ENCODE measurements at regions not wholly inside any gene's neighbourhood (a gene's known extent, or its start where the extent isn't known, plus 50 kb on each side); places are given as distances from the start of the nearest gene placed in this dataset.

- H3K4me1 ChIP-seq (ENCODE audit: control insufficient read depth in 2 of 2, insufficient read depth in 2 of 2, low read length in 1 of 2): no peaks in the 10 kb centered on the region
- peaks cover 0 to 2% of the 10 kb centered on the region in 2 donors for H3K9me3 ChIP-seq (ENCODE audit: control insufficient read depth in 2 of 2, insufficient read depth in 1 of 2, low read depth in 1 of 2, low read length in 1 of 2)
- 47 to 51% methylated on average over 6 of the region's 6 CpGs for WGBS, 2 donors
- H3K4me3 ChIP-seq (ENCODE audit: low read depth in 1 of 2, low read length in 2 of 2): no peak overlapping the region
- no peak overlapping the region for H3K27ac ChIP-seq (ENCODE audit: low read depth in 2 of 2, low read length in 1 of 2)
- H3K27me3 ChIP-seq (ENCODE audit: control insufficient read depth in 1 of 2, insufficient read depth in 2 of 2, low read length in 2 of 2): no peaks in the 10 kb centered on the region
- no peaks in the 10 kb centered on the region for H3K36me3 ChIP-seq (ENCODE audit: control insufficient read depth in 2 of 2, insufficient read depth in 2 of 2, low read length in 1 of 2)
Measured at GRCh38 chr14:28294834-28295440, 471.6 kb upstream of the FOXG1 start.

GRCh38 chr14:28297559-28297958, 469.0 kb upstream of the FOXG1 start:
- Histone ChIP-seq H3K27ac (ENCODE audit: low read depth in 2 of 2, low read length in 1 of 2) (no peak overlapping the region), H3K4me1 (ENCODE audit: control insufficient read depth in 2 of 2, insufficient read depth in 2 of 2, low read length in 1 of 2) (no peaks in the 10 kb centered on the region), H3K9me3 (ENCODE audit: control insufficient read depth in 2 of 2, insufficient read depth in 1 of 2, low read depth in 1 of 2, low read length in 1 of 2) (peaks cover 2 to 3% of the 10 kb centered on the region in 2 donors), H3K36me3 (ENCODE audit: control insufficient read depth in 2 of 2, insufficient read depth in 2 of 2, low read length in 1 of 2) (no peaks in the 10 kb centered on the region), H3K4me3 (ENCODE audit: low read depth in 1 of 2, low read length in 2 of 2) (no peak overlapping the region), H3K27me3 (ENCODE audit: control insufficient read depth in 1 of 2, insufficient read depth in 2 of 2, low read length in 2 of 2) (no peaks in the 10 kb centered on the region)
- WGBS, 2 donors: 78 to 83% methylated on average over 1 of the region's 1 CpG

DNA sequence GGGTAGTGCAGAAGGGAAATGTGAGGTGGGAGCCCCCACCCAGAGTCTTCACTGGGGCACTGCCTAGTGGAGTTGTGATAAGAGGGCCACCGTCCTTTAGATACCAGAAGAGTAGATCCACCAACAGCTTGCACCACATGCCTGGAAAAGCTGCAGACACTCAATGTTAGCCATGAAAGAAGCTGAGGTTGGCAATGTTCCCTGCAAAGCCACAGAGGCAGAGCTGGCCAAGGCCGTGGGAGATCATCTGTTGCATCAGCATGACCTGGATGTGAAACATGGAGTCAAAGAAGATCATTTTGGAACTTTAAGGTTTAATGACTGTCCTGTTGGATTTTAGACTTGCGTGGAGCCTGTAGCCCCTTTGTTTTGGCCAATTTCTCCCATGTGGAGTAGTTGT, 468.4 kb upstream of the FOXG1 start:
- Histone ChIP-seq H3K9me3 (ENCODE audit: control insufficient read depth in 2 of 2, insufficient read depth in 1 of 2, low read depth in 1 of 2, low read length in 1 of 2) (peaks cover 2 to 3% of the 10 kb centered on the region in 2 donors), H3K4me1 (ENCODE audit: control insufficient read depth in 2 of 2, insufficient read depth in 2 of 2, low read length in 1 of 2) (no peaks in the 10 kb centered on the region), H3K27ac (ENCODE audit: low read depth in 2 of 2, low read length in 1 of 2) (no peak overlapping the region), H3K4me3 (ENCODE audit: low read depth in 1 of 2, low read length in 2 of 2) (no peak overlapping the region), H3K27me3 (ENCODE audit: control insufficient read depth in 1 of 2, insufficient read depth in 2 of 2, low read length in 2 of 2) (no peaks in the 10 kb centered on the region), H3K36me3 (ENCODE audit: control insufficient read depth in 2 of 2, insufficient read depth in 2 of 2, low read length in 1 of 2) (no peaks in the 10 kb centered on the region)
- WGBS, 2 donors: 75 to 79% methylated on average over 3 of the region's 3 CpGs

GRCh38 chr14:28299227-28299626, 467.4 kb upstream of the FOXG1 start:
- Histone ChIP-seq H3K27ac (ENCODE audit: low read depth in 2 of 2, low read length in 1 of 2) (no peak overlapping the region), H3K36me3 (ENCODE audit: control insufficient read depth in 2 of 2, insufficient read depth in 2 of 2, low read length in 1 of 2) (no peaks in the 10 kb centered on the region), H3K27me3 (ENCODE audit: control insufficient read depth in 1 of 2, insufficient read depth in 2 of 2, low read length in 2 of 2) (no peaks in the 10 kb centered on the region), H3K4me3 (ENCODE audit: low read depth in 1 of 2, low read length in 2 of 2) (no peak overlapping the region), H3K4me1 (ENCODE audit: control insufficient read depth in 2 of 2, insufficient read depth in 2 of 2, low read length in 1 of 2) (no peaks in the 10 kb centered on the region), H3K9me3 (ENCODE audit: control insufficient read depth in 2 of 2, insufficient read depth in 1 of 2, low read depth in 1 of 2, low read length in 1 of 2) (peaks cover 2 to 3% of the 10 kb centered on the region in 2 donors)
- WGBS, 2 donors: 89 to 92% methylated on average over 6 of the region's 6 CpGs

- H3K27me3 ChIP-seq (ENCODE audit: control insufficient read depth in 1 of 2, insufficient read depth in 2 of 2, low read length in 2 of 2): no peaks in the 10 kb centered on the region
- H3K9me3 ChIP-seq (ENCODE audit: control insufficient read depth in 2 of 2, insufficient read depth in 1 of 2, low read depth in 1 of 2, low read length in 1 of 2): peaks cover 2 to 3% of the 10 kb centered on the region in 2 donors
- H3K4me3 ChIP-seq (ENCODE audit: low read depth in 1 of 2, low read length in 2 of 2): no peak overlapping the region
- H3K27ac ChIP-seq (ENCODE audit: low read depth in 2 of 2, low read length in 1 of 2): no peak overlapping the region
- H3K36me3 ChIP-seq (ENCODE audit: control insufficient read depth in 2 of 2, insufficient read depth in 2 of 2, low read length in 1 of 2): no peaks in the 10 kb centered on the region
- no peaks in the 10 kb centered on the region for H3K4me1 ChIP-seq (ENCODE audit: control insufficient read depth in 2 of 2, insufficient read depth in 2 of 2, low read length in 1 of 2)
Measured at GRCh38 chr14:28300356-28300755, 466.2 kb upstream of the FOXG1 start.

DNA sequence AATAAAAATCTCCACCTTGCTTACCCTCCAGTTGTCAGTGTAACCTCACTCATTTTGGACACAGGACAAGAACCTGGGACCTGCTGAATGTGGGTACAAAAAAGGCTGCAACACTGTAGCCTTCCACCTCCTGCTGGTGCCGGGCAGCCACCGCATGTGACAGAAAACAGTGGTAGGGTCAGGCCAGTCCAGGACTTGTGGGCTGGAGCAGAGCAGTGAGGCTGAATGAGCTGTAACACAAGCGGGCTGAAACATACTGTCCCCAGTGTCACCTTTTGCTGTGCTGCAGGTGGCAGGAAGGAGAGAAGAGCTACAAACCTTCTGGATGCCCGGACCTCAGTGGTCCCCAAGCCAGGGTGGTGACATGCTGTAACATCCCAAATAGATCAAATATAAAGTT, 465.4 kb upstream of the FOXG1 start:
- H3K36me3 ChIP-seq (ENCODE audit: control insufficient read depth in 2 of 2, insufficient read depth in 2 of 2, low read length in 1 of 2): no peaks in the 10 kb centered on the region
- no peak overlapping the region for H3K27ac ChIP-seq (ENCODE audit: low read depth in 2 of 2, low read length in 1 of 2)
- no peaks in the 10 kb centered on the region for H3K4me1 ChIP-seq (ENCODE audit: control insufficient read depth in 2 of 2, insufficient read depth in 2 of 2, low read length in 1 of 2)
- WGBS, 2 donors: 94 to 97% methylated on average over 4 of the region's 4 CpGs
- peaks cover 2 to 3% of the 10 kb centered on the region in 2 donors for H3K9me3 ChIP-seq (ENCODE audit: control insufficient read depth in 2 of 2, insufficient read depth in 1 of 2, low read depth in 1 of 2, low read length in 1 of 2)
- H3K27me3 ChIP-seq (ENCODE audit: control insufficient read depth in 1 of 2, insufficient read depth in 2 of 2, low read length in 2 of 2): no peaks in the 10 kb centered on the region
- no peak overlapping the region for H3K4me3 ChIP-seq (ENCODE audit: low read depth in 1 of 2, low read length in 2 of 2)

DNA sequence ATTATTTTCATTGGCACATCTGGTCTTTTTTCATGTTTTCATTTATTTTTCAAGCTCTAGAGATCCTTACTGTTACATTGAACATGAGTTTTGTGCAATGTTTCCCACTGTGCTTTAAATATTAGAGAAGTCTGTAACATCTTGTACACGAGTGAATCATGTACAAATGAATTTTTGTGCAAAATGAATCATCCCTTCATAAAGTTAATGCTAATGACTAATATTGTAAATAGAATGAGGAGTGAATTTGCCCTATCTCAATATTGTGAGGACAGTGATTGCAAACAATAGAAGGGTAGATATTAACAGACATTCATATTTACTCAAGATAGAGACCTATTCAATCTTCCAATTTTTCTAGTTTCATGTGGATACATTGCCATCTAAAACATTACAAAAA, 463.3 kb upstream of the FOXG1 start:
- Histone ChIP-seq H3K27me3 (ENCODE audit: control insufficient read depth in 1 of 2, insufficient read depth in 2 of 2, low read length in 2 of 2) (no peaks in the 10 kb centered on the region), H3K36me3 (ENCODE audit: control insufficient read depth in 2 of 2, insufficient read depth in 2 of 2, low read length in 1 of 2) (no peaks in the 10 kb centered on the region), H3K4me3 (ENCODE audit: low read depth in 1 of 2, low read length in 2 of 2) (no peak overlapping the region), H3K27ac (ENCODE audit: low read depth in 2 of 2, low read length in 1 of 2) (no peak overlapping the region), H3K9me3 (ENCODE audit: control insufficient read depth in 2 of 2, insufficient read depth in 1 of 2, low read depth in 1 of 2, low read length in 1 of 2) (peaks cover 2 to 3% of the 10 kb centered on the region in 2 donors), H3K4me1 (ENCODE audit: control insufficient read depth in 2 of 2, insufficient read depth in 2 of 2, low read length in 1 of 2) (no peaks in the 10 kb centered on the region)
- 22 to 31% methylated on average over 1 of the region's 1 CpG for WGBS, 2 donors

DNA sequence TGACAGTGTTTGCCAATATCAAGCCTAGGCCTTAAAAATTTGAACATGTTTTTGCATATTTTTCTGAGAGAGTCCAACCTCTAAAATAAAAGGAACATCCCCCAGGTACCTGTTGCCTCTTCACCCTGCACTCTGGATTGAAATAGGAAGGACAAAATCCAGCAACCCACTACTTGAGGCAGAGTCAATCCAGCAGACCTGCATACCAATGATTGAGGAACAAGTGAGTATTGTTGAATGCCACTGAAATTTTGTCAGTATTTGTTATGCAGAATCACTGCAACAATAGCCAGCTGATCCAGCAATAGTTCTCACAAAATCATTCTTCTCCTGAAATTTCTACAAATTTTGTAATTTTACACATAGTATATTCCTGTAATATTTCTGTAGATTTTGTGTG, 460.6 kb upstream of the FOXG1 start:
- H3K27ac ChIP-seq (ENCODE audit: low read depth in 2 of 2, low read length in 1 of 2): no peak overlapping the region

DNA sequence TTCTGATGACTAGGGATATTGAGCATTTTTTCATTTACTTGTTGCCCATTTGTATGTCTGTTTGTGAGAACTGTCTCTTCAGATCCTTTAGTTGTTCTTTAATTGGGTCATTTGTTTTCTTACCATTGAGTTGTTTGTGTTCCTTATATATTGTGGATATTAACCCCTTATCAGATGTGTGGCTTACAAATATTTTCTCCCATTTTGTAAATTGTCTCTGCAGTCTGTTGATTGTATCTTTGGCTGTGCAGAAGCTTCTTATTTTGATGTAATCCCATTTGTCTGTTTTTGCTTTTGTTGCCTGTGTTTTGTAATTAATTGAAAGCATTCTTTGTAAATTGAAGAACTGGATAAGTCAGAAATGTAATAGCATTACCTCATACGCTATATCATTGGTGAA, 459.1 kb upstream of the FOXG1 start:
- Histone ChIP-seq H3K4me1 (ENCODE audit: control insufficient read depth in 2 of 2, insufficient read depth in 2 of 2, low read length in 1 of 2) (no peaks in the 10 kb centered on the region), H3K9me3 (ENCODE audit: control insufficient read depth in 2 of 2, insufficient read depth in 1 of 2, low read depth in 1 of 2, low read length in 1 of 2) (no peaks in the 10 kb centered on the region), H3K27me3 (ENCODE audit: control insufficient read depth in 1 of 2, insufficient read depth in 2 of 2, low read length in 2 of 2) (no peaks in the 10 kb centered on the region), H3K27ac (ENCODE audit: low read depth in 2 of 2, low read length in 1 of 2) (no peak overlapping the region), H3K36me3 (ENCODE audit: control insufficient read depth in 2 of 2, insufficient read depth in 2 of 2, low read length in 1 of 2) (no peaks in the 10 kb centered on the region), H3K4me3 (ENCODE audit: low read depth in 1 of 2, low read length in 2 of 2) (no peak overlapping the region)
- 71 to 81% methylated on average over 1 of the region's 1 CpG for WGBS, 2 donors

More for the DNA sequence above, 460.6 kb upstream of the FOXG1 start:
- Histone ChIP-seq H3K27me3 (ENCODE audit: control insufficient read depth in 1 of 2, insufficient read depth in 2 of 2, low read length in 2 of 2) (no peaks in the 10 kb centered on the region), H3K9me3 (ENCODE audit: control insufficient read depth in 2 of 2, insufficient read depth in 1 of 2, low read depth in 1 of 2, low read length in 1 of 2) (peaks cover 0 to 3% of the 10 kb centered on the region in 2 donors), H3K4me1 (ENCODE audit: control insufficient read depth in 2 of 2, insufficient read depth in 2 of 2, low read length in 1 of 2) (no peaks in the 10 kb centered on the region), H3K4me3 (ENCODE audit: low read depth in 1 of 2, low read length in 2 of 2) (no peak overlapping the region), H3K36me3 (ENCODE audit: control insufficient read depth in 2 of 2, insufficient read depth in 2 of 2, low read length in 1 of 2) (no peaks in the 10 kb centered on the region)

- no peaks in the 10 kb centered on the region for H3K27me3 ChIP-seq (ENCODE audit: control insufficient read depth in 1 of 2, insufficient read depth in 2 of 2, low read length in 2 of 2)
- H3K4me1 ChIP-seq (ENCODE audit: control insufficient read depth in 2 of 2, insufficient read depth in 2 of 2, low read length in 1 of 2): no peaks in the 10 kb centered on the region
- no peaks in the 10 kb centered on the region for H3K36me3 ChIP-seq (ENCODE audit: control insufficient read depth in 2 of 2, insufficient read depth in 2 of 2, low read length in 1 of 2)
- 54 to 63% methylated on average over 2 of the region's 2 CpGs for WGBS, 2 donors
- H3K27ac ChIP-seq (ENCODE audit: low read depth in 2 of 2, low read length in 1 of 2): no peak overlapping the region
- no peak overlapping the region for H3K4me3 ChIP-seq (ENCODE audit: low read depth in 1 of 2, low read length in 2 of 2)
- H3K9me3 ChIP-seq (ENCODE audit: control insufficient read depth in 2 of 2, insufficient read depth in 1 of 2, low read depth in 1 of 2, low read length in 1 of 2): no peaks in the 10 kb centered on the region
Measured at GRCh38 chr14:28308734-28309133, 457.9 kb upstream of the FOXG1 start.

Data from esophagus (tissue), 2 donors.